Activated CD8-positive, alpha-beta T cell treated with anti-CD3 and anti-CD28 coated beads, Interleukin-2, amount 10 ng/mL, durations not matched to agents 7 days and 5 days (primary cell): ENCODE measurements at regions not wholly inside any gene's neighbourhood (a gene's known extent, or its start where the extent isn't known, plus 50 kb on each side); places are given as distances from the start of the nearest gene placed in this dataset.
"Not testable (repeated sequence)": the region's sequence is repeated elsewhere in the genome, so short reads cannot be mapped to it uniquely, and the experiment has no call there.

Source experiments
- ATAC-seq: fragments of 150-1000 bp; cut with Tn5 transposase; one replicate; pipeline ENCODE4 v1.10.0; 2021; ENCODE audit warnings: moderate library complexity
- CTCF ChIA-PET: fragments of 350-600 bp; sonication (Branson Sonifier 250); formaldehyde crosslinking; loops from one replicate; lab custom pipeline; 2021; ENCODE audit warnings: antibody characterized with exemption; lab: Charles Lee
- POLR2A ChIA-PET: fragments of 350-600 bp; sonication (Branson Sonifier 250); formaldehyde crosslinking; loops from one replicate; lab custom pipeline; 2021; ENCODE audit warnings: antibody characterized with exemption; lab: Charles Lee
- DNase-seq: peaks from one replicate; pipeline ENCODE4 v3.0.0-alpha.2; 2020
- H3K27ac Mint-ChIP-seq: one replicate; pipeline ENCODE4 v1.8.0; 2021; ENCODE audit warnings: mild to moderate bottlenecking, mixed read lengths
- H3K27me3 Mint-ChIP-seq: one replicate; pipeline ENCODE4 v1.8.0; 2021; ENCODE audit warnings: low read depth, mixed read lengths
- H3K36me3 Mint-ChIP-seq: one replicate; pipeline ENCODE4 v1.8.0; 2021; ENCODE audit warnings: low read depth, mixed read lengths
- H3K4me1 Mint-ChIP-seq: one replicate; pipeline ENCODE4 v1.8.0; 2021; ENCODE audit warnings: low read depth, mixed read lengths
- H3K4me3 Mint-ChIP-seq: one replicate; pipeline ENCODE4 v1.8.0; 2021; ENCODE audit warnings: mild to moderate bottlenecking, mixed read lengths
- H3K9me3 Mint-ChIP-seq: one replicate; pipeline ENCODE4 v1.8.0; 2022; ENCODE audit warnings: mixed read lengths; ENCODE audit not compliant: insufficient read depth

GRCh38 chr15:96182736-96183513 is 147.6 kb upstream of the NR2F2 start:
- ChIA-PET POLR2A (no interaction called here), CTCF (no interaction called here)
- no peaks in the 10 kb centered on the region for H3K36me3 Mint-ChIP-seq
- DNase-seq (no peak), ATAC-seq (no peak)
- H3K27ac Mint-ChIP-seq = no peak overlapping the region
- H3K9me3 Mint-ChIP-seq = no peaks in the 10 kb centered on the region
- H3K4me3 Mint-ChIP-seq = no peak overlapping the region
- no peaks in the 10 kb centered on the region for H3K27me3 Mint-ChIP-seq
- no peaks in the 10 kb centered on the region for H3K4me1 Mint-ChIP-seq

GRCh38 chr15:96183514-96183850 is 147.0 kb upstream of the NR2F2 start:
- CTCF ChIA-PET = no interaction called here
- no peak for ATAC-seq
- no peaks in the 10 kb centered on the region for H3K27me3 Mint-ChIP-seq
- no peaks in the 10 kb centered on the region for H3K36me3 Mint-ChIP-seq
- POLR2A ChIA-PET = no interaction called here
- no peaks in the 10 kb centered on the region for H3K9me3 Mint-ChIP-seq
- H3K4me3 Mint-ChIP-seq = no peak overlapping the region
- H3K4me1 Mint-ChIP-seq = no peaks in the 10 kb centered on the region
- H3K27ac Mint-ChIP-seq = no peak overlapping the region
- no peak for DNase-seq

- ChIA-PET CTCF (no interaction called here), POLR2A (no interaction called here)
- DNase-seq (no peak), ATAC-seq (no peak)
- Mint-ChIP-seq H3K27me3 (no peaks in the 10 kb centered on the region), H3K4me3 (no peak overlapping the region), H3K4me1 (no peaks in the 10 kb centered on the region), H3K9me3 (no peaks in the 10 kb centered on the region), H3K36me3 (no peaks in the 10 kb centered on the region), H3K27ac (no peak overlapping the region)
Observed at GRCh38 chr15:96183867-96184266, 146.6 kb upstream of the NR2F2 start.

GRCh38 chr15:96184297-96184696 is 146.2 kb upstream of the NR2F2 start:
- ATAC-seq (no peak), DNase-seq (no peak)
- Mint-ChIP-seq H3K27me3 (no peaks in the 10 kb centered on the region), H3K9me3 (no peaks in the 10 kb centered on the region), H3K4me3 (no peak overlapping the region), H3K36me3 (no peaks in the 10 kb centered on the region), H3K4me1 (no peaks in the 10 kb centered on the region), H3K27ac (no peak overlapping the region)
- CTCF ChIA-PET = no interaction called here
- POLR2A ChIA-PET = no interaction called here

GRCh38 chr15:96186105-96186504 is 144.4 kb upstream of the NR2F2 start:
- ChIA-PET CTCF (no interaction called here), POLR2A (no interaction called here)
- DNase-seq = no peak
- H3K9me3 Mint-ChIP-seq = no peaks in the 10 kb centered on the region
- H3K27me3 Mint-ChIP-seq = no peaks in the 10 kb centered on the region
- H3K4me1 Mint-ChIP-seq = no peaks in the 10 kb centered on the region
- no peaks in the 10 kb centered on the region for H3K36me3 Mint-ChIP-seq
- H3K27ac Mint-ChIP-seq = no peak overlapping the region
- H3K4me3 Mint-ChIP-seq = no peak overlapping the region
- no peak for ATAC-seq

GRCh38 chr15:96187341-96188305 is 142.9 kb upstream of the NR2F2 start:
- DNase-seq (no peak), ATAC-seq (no peak)
- no peaks in the 10 kb centered on the region for H3K4me1 Mint-ChIP-seq
- POLR2A ChIA-PET = no interaction called here
- CTCF ChIA-PET = no interaction called here
- no peak overlapping the region for H3K27ac Mint-ChIP-seq
- H3K27me3 Mint-ChIP-seq = no peaks in the 10 kb centered on the region
- no peaks in the 10 kb centered on the region for H3K9me3 Mint-ChIP-seq
- H3K36me3 Mint-ChIP-seq = no peaks in the 10 kb centered on the region
- no peak overlapping the region for H3K4me3 Mint-ChIP-seq

- no peaks in the 10 kb centered on the region for H3K36me3 Mint-ChIP-seq
- ATAC-seq = no peak
- POLR2A ChIA-PET = no interaction called here
- no peak overlapping the region for H3K27ac Mint-ChIP-seq
- no peak overlapping the region for H3K4me3 Mint-ChIP-seq
- H3K27me3 Mint-ChIP-seq = no peaks in the 10 kb centered on the region
- H3K4me1 Mint-ChIP-seq = no peaks in the 10 kb centered on the region
- DNase-seq = no peak
- peaks cover 5% of the 10 kb centered on the region for H3K9me3 Mint-ChIP-seq
- CTCF ChIA-PET = no interaction called here
Observed at GRCh38 chr15:96197721-96198120, 132.8 kb upstream of the NR2F2 start.

- H3K36me3 Mint-ChIP-seq = no peaks in the 10 kb centered on the region
- H3K27ac Mint-ChIP-seq = no peak overlapping the region
- DNase-seq = no peak
- H3K4me1 Mint-ChIP-seq = no peaks in the 10 kb centered on the region
- peaks cover 5% of the 10 kb centered on the region for H3K9me3 Mint-ChIP-seq
- CTCF ChIA-PET = no interaction called here
- POLR2A ChIA-PET = no interaction called here
- H3K27me3 Mint-ChIP-seq = no peaks in the 10 kb centered on the region
- no peak for ATAC-seq
- no peak overlapping the region for H3K4me3 Mint-ChIP-seq
Observed at GRCh38 chr15:96199111-96199510, 131.4 kb upstream of the NR2F2 start.

- no peaks in the 10 kb centered on the region for H3K36me3 Mint-ChIP-seq
- POLR2A ChIA-PET = no interaction called here
Observed at GRCh38 chr15:96200357-96200967, 130.0 kb upstream of the NR2F2 start.

GRCh38 chr15:96201696-96202095 is 128.8 kb upstream of the NR2F2 start:
- Mint-ChIP-seq H3K27ac (no peak overlapping the region), H3K36me3 (no peaks in the 10 kb centered on the region), H3K27me3 (no peaks in the 10 kb centered on the region), H3K4me3 (no peak overlapping the region), H3K9me3 (peaks cover 5% of the 10 kb centered on the region), H3K4me1 (no peaks in the 10 kb centered on the region)
- ChIA-PET POLR2A (no interaction called here), CTCF (no interaction called here)
- no peak for DNase-seq
- ATAC-seq = no peak

More at GRCh38 chr15:96200357-96200967, 130.0 kb upstream of the NR2F2 start:
- Mint-ChIP-seq H3K27ac (no peak overlapping the region), H3K4me3 (no peak overlapping the region), H3K27me3 (no peaks in the 10 kb centered on the region), H3K4me1 (no peaks in the 10 kb centered on the region), H3K9me3 (peaks cover 5% of the 10 kb centered on the region)
- DNase-seq (no peak), ATAC-seq (no peak)
- CTCF ChIA-PET = no interaction called here

- H3K27me3 Mint-ChIP-seq, ATAC-seq, POLR2A ChIA-PET, DNase-seq, H3K4me1 Mint-ChIP-seq, H3K9me3 Mint-ChIP-seq, H3K4me3 Mint-ChIP-seq, CTCF ChIA-PET, H3K36me3 Mint-ChIP-seq, H3K27ac Mint-ChIP-seq: not testable (repeated sequence)
Observed at GRCh38 chr15:96205588-96205987, 124.9 kb upstream of the NR2F2 start.
